Uterus (tissue), 2 donors: ENCODE measurements at regions not wholly inside any gene's neighbourhood (a gene's known extent, or its start where the extent isn't known, plus 50 kb on each side); places are given as distances from the start of the nearest gene placed in this dataset.

ENCODE experiments used
- CTCF ChIP-seq, 4 experiments: fragments of 200-600 bp in 2 of 4; fragments of 450-650 bp in 2 of 4; sonication (generic) in 2 of 4; IDR thresholded peaks; one replicate each; pipeline ENCODE4 v1.5.1; 2016 to 2019; ENCODE audit warnings: antibody characterized with exemption in 4 of 4, mild to moderate bottlenecking in 2 of 4, moderate library complexity in 1 of 4
- POLR2A ChIP-seq, 2 donors: fragments of 450-650 bp; IDR thresholded peaks; one replicate each; pipeline ENCODE4 v1.6.1; 2016; ENCODE audit warnings: antibody characterized with exemption in 2 of 2, mild to moderate bottlenecking in 1 of 2, moderate library complexity in 1 of 2

- TF ChIP-seq CTCF (IDR thresholded peaks at IDR 0.05): no peak
- no peak for TF ChIP-seq POLR2A (IDR thresholded peaks at IDR 0.05)
Measured at GRCh38 chr5:93275376-93275775, 305.6 kb downstream of the NR2F1-AS1 start.
